Keratinocyte (primary cell): ENCODE measurements at regions not wholly inside any gene's neighbourhood (a gene's known extent, or its start where the extent isn't known, plus 50 kb on each side); places are given as distances from the start of the nearest gene placed in this dataset.

ENCODE experiments used
- EZH2 ChIP-seq: IDR thresholded peaks from one replicate; pipeline ENCODE4 v1.6.1; 2012; ENCODE audit warnings: inconsistent platforms, mild to moderate bottlenecking, low read length, moderate library complexity
- TF ChIP-seq, protein P1 (sequence below), 3 experiments: IDR thresholded peaks in 1 of 3; conservative IDR thresholded peaks in 1 of 3; optimal IDR thresholded peaks in 1 of 3; 2 replicates in 2 of 3; 3 replicates in 1 of 3; pipeline versions ENCODE3 to v1.5.1; 2011; ENCODE audit warnings: low read length in 3 of 3, mild to moderate bottlenecking in 3 of 3, moderate library complexity in 2 of 3, control low read depth in 1 of 3, inconsistent platforms in 1 of 3; ENCODE audit not compliant: insufficient read depth in 2 of 3; ENCODE audit errors: extremely low read depth in 1 of 3

DNA sequence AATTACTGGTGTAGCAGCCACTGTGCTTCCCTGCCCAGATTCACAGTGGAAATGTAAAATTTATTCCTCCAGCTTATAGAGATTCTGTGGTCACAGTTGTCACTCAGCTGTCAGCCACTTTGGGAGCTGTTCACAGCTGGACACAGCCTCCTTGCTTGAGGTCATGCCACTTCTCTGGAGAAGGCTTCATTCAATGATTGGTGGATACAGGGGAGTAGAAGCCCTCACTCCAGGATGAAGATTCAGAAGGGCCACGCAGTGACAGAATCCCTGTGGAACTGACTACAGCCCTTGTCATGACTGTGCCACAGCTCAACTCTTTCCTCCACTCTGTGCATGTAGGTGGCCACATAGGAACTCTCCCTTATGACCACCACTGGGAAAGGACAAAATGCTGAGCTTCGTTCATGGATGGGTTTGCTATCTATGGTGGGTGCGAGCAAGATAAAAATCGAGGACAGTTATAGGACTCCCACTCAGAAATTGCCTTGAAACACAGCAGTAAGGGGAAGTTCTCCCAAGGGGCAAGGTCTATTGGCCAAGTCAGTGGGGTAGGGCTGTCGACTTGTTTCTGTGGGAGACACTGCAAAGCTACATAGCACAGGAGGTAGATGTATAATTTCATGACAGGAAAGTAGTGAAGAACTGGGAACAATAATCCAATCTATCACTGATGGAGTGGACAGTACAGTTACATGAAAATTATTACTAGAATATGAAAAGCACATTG, 98.7 kb downstream of the CCNA1 start:
- TF ChIP-seq, protein P1, sequence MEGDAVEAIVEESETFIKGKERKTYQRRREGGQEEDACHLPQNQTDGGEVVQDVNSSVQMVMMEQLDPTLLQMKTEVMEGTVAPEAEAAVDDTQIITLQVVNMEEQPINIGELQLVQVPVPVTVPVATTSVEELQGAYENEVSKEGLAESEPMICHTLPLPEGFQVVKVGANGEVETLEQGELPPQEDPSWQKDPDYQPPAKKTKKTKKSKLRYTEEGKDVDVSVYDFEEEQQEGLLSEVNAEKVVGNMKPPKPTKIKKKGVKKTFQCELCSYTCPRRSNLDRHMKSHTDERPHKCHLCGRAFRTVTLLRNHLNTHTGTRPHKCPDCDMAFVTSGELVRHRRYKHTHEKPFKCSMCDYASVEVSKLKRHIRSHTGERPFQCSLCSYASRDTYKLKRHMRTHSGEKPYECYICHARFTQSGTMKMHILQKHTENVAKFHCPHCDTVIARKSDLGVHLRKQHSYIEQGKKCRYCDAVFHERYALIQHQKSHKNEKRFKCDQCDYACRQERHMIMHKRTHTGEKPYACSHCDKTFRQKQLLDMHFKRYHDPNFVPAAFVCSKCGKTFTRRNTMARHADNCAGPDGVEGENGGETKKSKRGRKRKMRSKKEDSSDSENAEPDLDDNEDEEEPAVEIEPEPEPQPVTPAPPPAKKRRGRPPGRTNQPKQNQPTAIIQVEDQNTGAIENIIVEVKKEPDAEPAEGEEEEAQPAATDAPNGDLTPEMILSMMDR (optimal IDR thresholded peaks at IDR 0.05 in 1 of 3, IDR thresholded peaks at IDR 0.05 in 1 of 3, conservative IDR thresholded peaks at IDR 0.05 in 1 of 3; ENCODE audit: extremely low read depth in 1 of 3, insufficient read depth in 2 of 3, low read length in 3 of 3) = no peak
- no peak for TF ChIP-seq EZH2
